ENCODE measurements at regions not wholly inside any gene's neighbourhood (a gene's known extent, or its start where the extent isn't known, plus 50 kb on each side); places are given as distances from the start of the nearest gene placed in this dataset.

DNA sequence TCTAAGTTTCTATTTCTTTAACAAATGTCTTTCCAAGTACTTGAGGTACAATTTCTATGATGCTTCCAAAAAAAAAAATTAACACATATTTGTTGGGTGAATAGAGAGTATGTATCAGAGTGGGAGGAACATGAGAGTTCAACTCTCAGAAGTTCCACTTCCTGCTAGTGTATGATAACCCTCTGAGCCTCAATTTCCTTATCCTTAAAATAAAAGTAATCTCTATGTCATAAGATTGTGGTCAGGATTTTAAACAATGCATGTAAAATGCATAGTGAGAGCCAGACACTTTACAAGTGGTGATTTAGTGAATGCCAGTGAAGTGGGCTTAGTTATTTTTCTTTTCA lies 270.3 kb upstream of the AMIGO2 start:
- no peaks in the 10 kb centered on the region for H3K4me1 ChIP-seq (ENCODE audit: control insufficient read depth in 1 of 2, insufficient read depth in 1 of 2, low read depth in 1 of 2, low read length in 1 of 2)
- H3K27ac ChIP-seq = no peak overlapping the region

DNA sequence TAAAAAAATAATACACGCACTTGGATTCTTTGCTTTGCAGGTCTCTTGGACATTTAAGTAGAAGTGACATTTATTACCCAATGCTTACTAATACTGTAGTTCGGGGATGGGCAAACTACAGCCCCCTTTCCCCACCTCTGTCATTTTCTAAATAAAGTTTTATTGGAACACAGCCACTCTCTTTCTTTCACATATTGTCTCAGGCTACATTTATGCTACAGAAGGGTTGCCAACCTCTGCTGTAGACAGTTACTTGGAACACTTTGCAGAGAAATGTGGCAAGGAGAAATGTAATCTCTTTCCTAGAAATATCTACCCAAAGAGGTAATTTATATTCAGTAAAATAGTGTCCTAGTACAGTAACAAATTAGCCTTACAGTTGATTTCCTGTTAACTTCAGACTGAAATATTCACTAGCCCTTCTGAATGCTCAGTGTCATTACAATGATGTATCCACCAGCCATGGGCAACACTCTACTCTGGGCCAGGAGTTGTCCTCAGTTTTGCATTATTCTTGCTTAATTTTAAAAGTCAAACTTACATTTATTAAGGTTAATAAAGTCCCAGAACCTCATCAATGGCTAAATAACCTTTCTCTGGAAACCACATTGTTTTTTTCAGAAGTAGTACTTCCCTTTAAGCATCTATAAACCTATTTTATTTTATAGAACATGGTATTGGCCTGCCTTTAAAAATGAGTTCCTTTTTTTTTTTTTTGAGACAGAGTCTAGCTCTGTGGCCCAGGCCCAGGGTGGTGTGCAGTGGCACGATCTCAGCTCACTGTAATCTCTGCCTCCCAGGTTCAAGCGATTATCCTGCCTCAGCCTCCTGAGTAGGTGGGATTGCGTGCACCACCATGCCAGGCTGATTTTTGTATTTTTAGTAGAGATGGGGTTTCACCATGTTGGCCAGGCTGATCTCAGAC lies 269.6 kb upstream of the AMIGO2 start:
- H3K9me3 ChIP-seq = no peaks in the 10 kb centered on the region
- H3K36me3 ChIP-seq = no peaks in the 10 kb centered on the region
- H3K4me3 ChIP-seq (ENCODE audit: low read depth in 1 of 2, low read length in 1 of 2) = no peak overlapping the region
- no peaks in the 10 kb centered on the region for H3K4me1 ChIP-seq (ENCODE audit: control insufficient read depth in 1 of 2, insufficient read depth in 1 of 2, low read depth in 1 of 2, low read length in 1 of 2)
- H3K27ac ChIP-seq = no peak overlapping the region
- H3K27me3 ChIP-seq = no peaks in the 10 kb centered on the region
- TF ChIP-seq, protein P1, sequence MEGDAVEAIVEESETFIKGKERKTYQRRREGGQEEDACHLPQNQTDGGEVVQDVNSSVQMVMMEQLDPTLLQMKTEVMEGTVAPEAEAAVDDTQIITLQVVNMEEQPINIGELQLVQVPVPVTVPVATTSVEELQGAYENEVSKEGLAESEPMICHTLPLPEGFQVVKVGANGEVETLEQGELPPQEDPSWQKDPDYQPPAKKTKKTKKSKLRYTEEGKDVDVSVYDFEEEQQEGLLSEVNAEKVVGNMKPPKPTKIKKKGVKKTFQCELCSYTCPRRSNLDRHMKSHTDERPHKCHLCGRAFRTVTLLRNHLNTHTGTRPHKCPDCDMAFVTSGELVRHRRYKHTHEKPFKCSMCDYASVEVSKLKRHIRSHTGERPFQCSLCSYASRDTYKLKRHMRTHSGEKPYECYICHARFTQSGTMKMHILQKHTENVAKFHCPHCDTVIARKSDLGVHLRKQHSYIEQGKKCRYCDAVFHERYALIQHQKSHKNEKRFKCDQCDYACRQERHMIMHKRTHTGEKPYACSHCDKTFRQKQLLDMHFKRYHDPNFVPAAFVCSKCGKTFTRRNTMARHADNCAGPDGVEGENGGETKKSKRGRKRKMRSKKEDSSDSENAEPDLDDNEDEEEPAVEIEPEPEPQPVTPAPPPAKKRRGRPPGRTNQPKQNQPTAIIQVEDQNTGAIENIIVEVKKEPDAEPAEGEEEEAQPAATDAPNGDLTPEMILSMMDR (IDR thresholded peaks at IDR 0.05) = no peak

More for the DNA sequence above, 270.3 kb upstream of the AMIGO2 start:
- Histone ChIP-seq H3K9me3 (no peaks in the 10 kb centered on the region), H3K27me3 (no peaks in the 10 kb centered on the region), H3K36me3 (no peaks in the 10 kb centered on the region), H3K4me3 (ENCODE audit: low read depth in 1 of 2, low read length in 1 of 2) (no peak overlapping the region)
- TF ChIP-seq, protein P1 (IDR thresholded peaks at IDR 0.05) = no peak

DNA sequence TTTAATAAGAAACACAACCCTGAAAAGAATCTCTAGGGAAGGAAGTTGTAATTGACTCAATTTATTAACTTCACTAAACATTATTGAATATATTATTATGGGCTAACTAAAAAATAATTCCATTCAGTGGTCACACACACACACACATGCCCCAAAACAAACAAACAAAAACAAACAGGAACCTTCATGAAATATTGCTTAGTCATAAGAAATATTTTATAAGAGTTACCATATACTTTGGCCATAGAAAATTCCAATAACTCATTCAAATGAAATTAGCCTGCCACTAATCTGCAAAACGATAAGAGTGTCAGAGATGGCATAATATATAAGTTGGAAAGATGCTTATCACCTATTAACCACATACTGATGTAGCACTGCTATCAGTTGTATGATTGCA lies 268.4 kb upstream of the AMIGO2 start:
- TF ChIP-seq, protein P1 (IDR thresholded peaks at IDR 0.05) = no peak
- H3K4me1 ChIP-seq (ENCODE audit: control insufficient read depth in 1 of 2, insufficient read depth in 1 of 2, low read depth in 1 of 2, low read length in 1 of 2) = no peaks in the 10 kb centered on the region
- H3K27ac ChIP-seq = no peak overlapping the region
- no peaks in the 10 kb centered on the region for H3K27me3 ChIP-seq
- H3K4me3 ChIP-seq (ENCODE audit: low read depth in 1 of 2, low read length in 1 of 2) = no peak overlapping the region
- no peaks in the 10 kb centered on the region for H3K9me3 ChIP-seq
- no peaks in the 10 kb centered on the region for H3K36me3 ChIP-seq

DNA sequence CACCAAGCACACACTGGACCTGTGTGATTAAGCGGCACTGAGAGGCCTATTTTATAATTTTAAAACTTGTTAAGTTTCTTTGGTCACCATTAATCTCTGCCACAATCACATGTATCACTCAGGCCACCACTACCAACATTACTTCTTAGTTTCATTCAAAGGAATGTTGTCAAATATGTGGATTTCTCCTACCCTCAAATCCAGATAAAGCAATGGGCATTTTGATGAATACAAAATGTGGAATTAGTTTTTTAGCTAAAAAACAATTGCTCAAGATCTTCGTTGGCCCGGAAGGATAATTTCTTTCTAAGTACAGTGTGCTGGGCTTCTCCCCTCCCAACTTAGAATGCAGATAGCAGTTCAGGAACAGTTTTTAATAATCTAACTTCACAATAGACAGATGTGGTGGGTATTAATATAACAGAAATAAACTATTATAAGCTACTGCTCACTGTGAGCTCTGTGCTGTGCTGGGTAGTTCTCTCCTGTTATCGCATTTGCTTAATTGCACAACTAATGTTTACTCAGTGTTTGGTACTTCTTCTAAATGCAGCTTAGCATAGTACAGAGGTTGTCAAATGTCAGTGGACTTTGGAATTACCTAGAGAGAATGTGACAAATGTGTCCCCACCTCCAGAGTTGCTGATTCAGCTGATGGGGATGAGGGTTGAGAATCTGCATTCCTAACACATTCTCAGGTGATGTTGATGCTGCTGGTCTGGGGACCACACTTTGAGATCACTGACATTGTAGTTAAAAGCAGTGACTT lies 266.7 kb upstream of the AMIGO2 start:
- no peaks in the 10 kb centered on the region for H3K9me3 ChIP-seq
- peak overlapping the region; percentile 7 for H3K27ac ChIP-seq
- H3K4me1 ChIP-seq (ENCODE audit: control insufficient read depth in 1 of 2, insufficient read depth in 1 of 2, low read depth in 1 of 2, low read length in 1 of 2) = no peaks in the 10 kb centered on the region
- H3K36me3 ChIP-seq = no peaks in the 10 kb centered on the region
- H3K27me3 ChIP-seq = no peaks in the 10 kb centered on the region
- TF ChIP-seq, protein P1 (IDR thresholded peaks at IDR 0.05) = no peak
- H3K4me3 ChIP-seq (ENCODE audit: low read depth in 1 of 2, low read length in 1 of 2) = no peak overlapping the region

DNA sequence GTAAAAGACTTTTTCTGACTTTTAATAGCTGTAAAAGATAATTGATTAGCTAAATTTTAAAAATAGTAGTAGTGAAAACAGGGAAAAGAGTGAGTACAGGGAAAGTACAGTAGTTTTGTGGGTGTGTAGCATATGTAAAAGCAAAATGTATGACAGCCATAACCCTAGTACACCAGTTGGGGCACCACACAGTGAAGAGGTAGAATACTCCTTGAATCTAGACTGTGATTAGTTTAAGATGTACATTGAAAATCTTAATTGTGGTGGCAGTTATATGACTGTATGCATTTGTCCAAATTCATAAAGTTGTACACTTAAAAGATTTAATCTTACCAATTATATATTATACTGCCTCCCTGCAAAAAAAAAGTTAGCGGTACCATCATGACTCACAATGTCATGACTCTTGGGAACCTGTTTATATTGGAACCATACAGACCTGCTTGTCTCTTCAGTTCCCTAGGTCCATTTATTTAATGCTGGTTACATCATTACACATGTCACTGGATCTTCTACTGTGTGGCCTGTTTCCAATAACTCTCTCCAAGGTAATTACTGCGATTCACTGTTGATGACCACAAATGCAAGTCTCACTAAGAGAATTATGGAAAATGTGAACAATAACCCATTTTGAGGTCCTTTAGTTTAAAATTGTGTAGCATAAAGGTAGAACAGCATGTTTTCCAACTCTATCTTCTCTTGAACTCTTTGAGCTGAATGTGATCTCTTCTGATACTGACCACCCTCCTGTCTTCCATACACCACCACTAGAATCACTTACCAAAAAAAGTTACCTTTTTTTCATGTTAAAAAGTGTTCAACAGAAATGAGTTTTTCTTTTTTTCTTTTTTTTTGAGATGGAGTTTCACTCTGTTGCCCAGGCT lies 264.2 kb upstream of the AMIGO2 start:
- no peaks in the 10 kb centered on the region for H3K9me3 ChIP-seq
- no peaks in the 10 kb centered on the region for H3K4me1 ChIP-seq (ENCODE audit: control insufficient read depth in 1 of 2, insufficient read depth in 1 of 2, low read depth in 1 of 2, low read length in 1 of 2)
- H3K27me3 ChIP-seq = no peaks in the 10 kb centered on the region
- H3K27ac ChIP-seq = no peak overlapping the region
- no peak overlapping the region for H3K4me3 ChIP-seq (ENCODE audit: low read depth in 1 of 2, low read length in 1 of 2)
- H3K36me3 ChIP-seq = no peaks in the 10 kb centered on the region
- TF ChIP-seq, protein P1 (IDR thresholded peaks at IDR 0.05) = no peak

Measured in neutrophil (primary cell).